PFSK-1 (cell line): ENCODE measurements at regions not wholly inside any gene's neighbourhood (a gene's known extent, or its start where the extent isn't known, plus 50 kb on each side); places are given as distances from the start of the nearest gene placed in this dataset.

Experiments used
- SIN3A ChIP-seq: IDR thresholded peaks from 2 replicates; pipeline ENCODE4 v1.6.1; 2012; ENCODE audit warnings: mild to moderate bottlenecking, low read length, moderate library complexity, borderline replicate concordance; ENCODE audit not compliant: insufficient read depth
- TAF1 ChIP-seq: IDR thresholded peaks from 2 replicates; pipeline ENCODE4 v1.6.1; 2012; ENCODE audit warnings: low read length, control low read depth, borderline replicate concordance; ENCODE audit not compliant: insufficient read depth

DNA sequence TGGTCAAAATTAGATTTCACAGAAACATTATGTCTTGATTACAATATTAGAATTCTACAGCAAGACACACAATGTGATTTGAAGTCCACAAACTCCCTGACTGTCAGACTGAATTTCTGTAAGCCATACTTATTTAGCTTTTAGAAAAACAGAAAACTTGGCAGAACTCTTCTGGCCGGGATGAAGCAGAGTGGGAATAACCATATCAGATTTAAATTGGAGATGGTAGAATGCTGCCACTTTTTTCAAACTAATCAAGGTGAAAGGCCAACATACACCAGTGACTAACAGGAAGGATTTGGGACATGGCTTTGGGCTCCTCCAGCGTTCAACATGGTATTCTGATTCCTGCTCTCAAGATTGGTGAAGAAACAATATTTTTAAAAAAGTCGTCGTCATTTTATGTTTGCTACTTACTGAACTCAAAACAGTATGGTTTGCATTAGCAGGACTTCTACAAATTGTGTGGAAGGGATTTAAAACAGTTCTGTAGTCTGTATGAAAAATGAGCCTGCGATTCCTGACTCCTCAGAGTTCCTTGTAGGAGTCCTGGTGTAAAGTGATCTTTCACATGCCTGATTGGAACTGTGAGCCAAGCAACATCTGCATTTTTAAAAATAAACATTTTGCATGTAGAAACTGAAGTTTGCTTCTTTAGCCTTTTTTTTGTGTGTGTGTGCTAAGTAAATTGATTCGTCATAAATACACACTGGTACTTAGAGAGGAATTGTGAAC, 297.9 kb upstream of the SOX4 start:
- TF ChIP-seq SIN3A (no peak), TAF1 (no peak)
